HEK293 (cell line): ENCODE measurements at regions not wholly inside any gene's neighbourhood (a gene's known extent, or its start where the extent isn't known, plus 50 kb on each side); places are given as distances from the start of the nearest gene placed in this dataset.

Experiments
- HOXA7 ChIP-seq: sonication (generic); formaldehyde crosslinking; IDR thresholded peaks from 2 replicates; pipeline ENCODE4 v1.8.1; 2022; ENCODE audit warnings: missing genetic modification reagents, borderline replicate concordance
- KLF16 ChIP-seq: fragments of 450-650 bp; formaldehyde crosslinking; IDR thresholded peaks from 2 replicates; pipeline ENCODE4 v1.5.1; 2017; ENCODE audit warnings: missing biosample characterization, missing genetic modification characterization
- ZNF223 ChIP-seq: fragments of 450-650 bp; formaldehyde crosslinking; IDR thresholded peaks from 2 replicates; pipeline ENCODE4 v1.5.1; 2016; ENCODE audit warnings: missing biosample characterization, missing genetic modification characterization
- ZNF610 ChIP-seq: fragments of 450-650 bp; formaldehyde crosslinking; IDR thresholded peaks from 2 replicates; pipeline ENCODE4 v1.5.1; 2016; ENCODE audit warnings: missing biosample characterization, missing genetic modification characterization, borderline replicate concordance
- TF ChIP-seq, protein P1 (sequence below): fragments of 450-650 bp; formaldehyde crosslinking; IDR thresholded peaks from 2 replicates; pipeline ENCODE4 v1.5.1; 2016; ENCODE audit warnings: missing biosample characterization, missing genetic modification characterization
- TF ChIP-seq, protein P2 (sequence below): fragments of 450-650 bp; formaldehyde crosslinking; IDR thresholded peaks from 2 replicates; pipeline ENCODE4 v1.5.1; 2016; ENCODE audit warnings: missing biosample characterization, missing genetic modification characterization

DNA sequence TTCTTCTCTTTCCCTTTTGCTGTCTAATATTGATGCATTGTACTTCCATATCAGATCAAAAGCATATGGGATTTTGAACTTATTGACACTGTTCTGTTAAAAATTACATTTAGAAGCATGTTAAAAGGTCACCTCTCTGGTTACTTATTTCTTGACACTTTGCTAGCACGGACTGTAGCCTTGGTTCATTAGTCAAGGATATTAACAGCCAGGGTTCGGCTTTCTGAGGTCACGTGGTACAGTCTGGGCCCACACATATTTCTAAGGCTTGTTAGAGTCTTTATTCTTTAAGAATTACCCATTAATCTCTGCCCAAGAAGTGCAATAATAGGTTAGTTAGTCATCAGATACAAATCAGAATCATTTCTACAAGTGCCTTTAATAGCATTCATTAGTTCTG lies 1035.8 kb upstream of the FANCL start:
- TF ChIP-seq KLF16 (tag by site-specific recombination) (no peak), ZNF223 (tag by site-specific recombination) (no peak), ZNF610 (tag by site-specific recombination) (no peak), HOXA7 (CRISPR knock-in tag) (no peak)
- TF ChIP-seq, protein P1, sequence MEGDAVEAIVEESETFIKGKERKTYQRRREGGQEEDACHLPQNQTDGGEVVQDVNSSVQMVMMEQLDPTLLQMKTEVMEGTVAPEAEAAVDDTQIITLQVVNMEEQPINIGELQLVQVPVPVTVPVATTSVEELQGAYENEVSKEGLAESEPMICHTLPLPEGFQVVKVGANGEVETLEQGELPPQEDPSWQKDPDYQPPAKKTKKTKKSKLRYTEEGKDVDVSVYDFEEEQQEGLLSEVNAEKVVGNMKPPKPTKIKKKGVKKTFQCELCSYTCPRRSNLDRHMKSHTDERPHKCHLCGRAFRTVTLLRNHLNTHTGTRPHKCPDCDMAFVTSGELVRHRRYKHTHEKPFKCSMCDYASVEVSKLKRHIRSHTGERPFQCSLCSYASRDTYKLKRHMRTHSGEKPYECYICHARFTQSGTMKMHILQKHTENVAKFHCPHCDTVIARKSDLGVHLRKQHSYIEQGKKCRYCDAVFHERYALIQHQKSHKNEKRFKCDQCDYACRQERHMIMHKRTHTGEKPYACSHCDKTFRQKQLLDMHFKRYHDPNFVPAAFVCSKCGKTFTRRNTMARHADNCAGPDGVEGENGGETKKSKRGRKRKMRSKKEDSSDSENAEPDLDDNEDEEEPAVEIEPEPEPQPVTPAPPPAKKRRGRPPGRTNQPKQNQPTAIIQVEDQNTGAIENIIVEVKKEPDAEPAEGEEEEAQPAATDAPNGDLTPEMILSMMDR: no peak
- TF ChIP-seq, protein P2, sequence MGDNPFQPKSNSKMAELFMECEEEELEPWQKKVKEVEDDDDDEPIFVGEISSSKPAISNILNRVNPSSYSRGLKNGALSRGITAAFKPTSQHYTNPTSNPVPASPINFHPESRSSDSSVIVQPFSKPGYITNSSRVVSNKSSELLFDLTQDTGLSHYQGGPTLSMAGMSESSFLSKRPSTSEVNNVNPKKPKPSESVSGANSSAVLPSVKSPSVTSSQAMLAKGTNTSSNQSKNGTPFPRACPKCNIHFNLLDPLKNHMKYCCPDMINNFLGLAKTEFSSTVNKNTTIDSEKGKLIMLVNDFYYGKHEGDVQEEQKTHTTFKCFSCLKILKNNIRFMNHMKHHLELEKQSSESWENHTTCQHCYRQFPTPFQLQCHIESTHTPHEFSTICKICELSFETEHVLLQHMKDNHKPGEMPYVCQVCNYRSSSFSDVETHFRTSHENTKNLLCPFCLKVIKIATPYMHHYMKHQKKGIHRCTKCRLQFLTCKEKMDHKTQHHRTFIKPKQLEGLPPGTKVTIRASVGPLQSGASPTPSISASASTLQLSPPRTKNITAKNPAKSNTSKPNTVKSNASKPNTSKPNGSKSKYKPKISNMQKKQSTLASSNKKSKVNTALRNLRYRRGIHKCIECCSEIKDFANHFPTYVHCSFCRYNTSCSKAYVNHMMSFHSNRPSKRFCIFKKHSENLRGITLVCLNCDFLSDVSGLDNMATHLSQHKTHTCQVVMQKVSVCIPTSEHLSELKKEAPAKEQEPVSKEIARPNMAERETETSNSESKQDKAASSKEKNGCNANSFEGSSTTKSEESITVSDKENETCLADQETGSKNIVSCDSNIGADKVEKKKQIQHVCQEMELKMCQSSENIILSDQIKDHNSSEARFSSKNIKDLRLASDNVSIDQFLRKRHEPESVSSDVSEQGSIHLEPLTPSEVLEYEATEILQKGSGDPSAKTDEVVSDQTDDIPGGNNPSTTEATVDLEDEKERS: no peak
